Upper lobe of left lung (tissue), 4 donors: ENCODE measurements at regions not wholly inside any gene's neighbourhood (a gene's known extent, or its start where the extent isn't known, plus 50 kb on each side); places are given as distances from the start of the nearest gene placed in this dataset.

ENCODE experiments used
- CTCF ChIP-seq, 6 experiments: fragments of 450-650 bp in 4 of 6; fragments of 200-600 bp in 2 of 6; sonication (generic) in 2 of 6; IDR thresholded peaks; one replicate each; pipeline ENCODE4 v1.5.1; 2016 to 2019; ENCODE audit warnings: antibody characterized with exemption in 6 of 6
- POLR2A ChIP-seq, 4 donors: fragments of 450-650 bp; IDR thresholded peaks; one replicate each; pipeline ENCODE4 v1.5.1; 2016 to 2017; ENCODE audit warnings: antibody characterized with exemption in 4 of 4, mild to moderate bottlenecking in 2 of 4

- no peak for TF ChIP-seq POLR2A (IDR thresholded peaks at IDR 0.05)
- TF ChIP-seq CTCF (IDR thresholded peaks at IDR 0.05): no peak
Measured at GRCh38 chrX:25290132-25290531, 274.4 kb upstream of the ARX start.
